Erythroblast (primary cell): ENCODE measurements at regions not wholly inside any gene's neighbourhood (a gene's known extent, or its start where the extent isn't known, plus 50 kb on each side); places are given as distances from the start of the nearest gene placed in this dataset.
"Not testable (repeated sequence)": the region's sequence is repeated elsewhere in the genome, so short reads cannot be mapped to it uniquely, and the experiment has no call there.

ENCODE experiments used
- GATA1 ChIP-seq: IDR thresholded peaks from 2 replicates; pipeline ENCODE4 v1.6.1; 2011; ENCODE audit warnings: low read depth, mild to moderate bottlenecking, control low read depth, low read length, moderate library complexity
- POLR2A ChIP-seq: IDR thresholded peaks from 2 replicates; pipeline ENCODE4 v1.6.1; 2011; ENCODE audit warnings: mild to moderate bottlenecking, low read length

DNA sequence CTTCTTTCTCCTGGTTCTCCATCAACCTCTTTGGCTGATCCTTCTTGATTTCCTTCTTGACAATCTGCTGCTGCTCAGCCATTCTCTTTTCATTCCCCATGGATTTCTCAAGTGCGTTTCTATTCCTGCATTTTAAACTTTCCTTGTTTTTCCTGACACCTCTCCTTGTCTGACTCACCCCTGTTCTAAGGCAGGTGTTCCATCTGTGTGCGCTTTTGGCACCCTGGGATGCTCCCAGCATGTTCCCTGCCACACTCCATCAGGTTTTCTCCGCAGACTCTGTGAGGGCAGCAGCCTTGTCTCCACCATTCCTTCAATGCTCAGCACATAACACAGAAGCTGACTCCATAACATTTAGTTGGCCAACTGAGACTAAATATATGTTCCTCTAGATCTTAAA lies 1618.2 kb downstream of the SPATA31A7 start:
- TF ChIP-seq POLR2A, GATA1: not testable (repeated sequence)
